ENCODE measurements at regions not wholly inside any gene's neighbourhood (a gene's known extent, or its start where the extent isn't known, plus 50 kb on each side); places are given as distances from the start of the nearest gene placed in this dataset.

DNA sequence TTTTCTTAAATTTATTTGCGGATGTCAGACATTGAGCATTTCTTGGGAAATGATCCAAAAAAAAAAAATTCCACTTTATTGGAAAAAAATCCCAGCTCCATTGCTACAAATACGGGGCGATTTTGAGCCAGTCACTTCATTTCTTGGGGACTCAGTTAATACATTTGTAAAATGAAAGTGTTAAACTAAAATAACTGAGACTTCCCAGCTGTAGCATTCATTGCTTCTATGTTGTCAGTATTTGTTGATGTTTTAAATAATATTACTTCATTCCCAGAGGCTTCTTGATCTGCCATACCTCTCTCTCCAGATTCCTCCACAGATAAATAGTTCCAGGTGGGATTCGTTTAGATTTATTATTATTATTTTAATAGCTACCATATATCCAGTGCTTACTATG lies 77.1 kb upstream of the HS3ST3A1 start:
- TF ChIP-seq CTCF (IDR thresholded peaks at IDR 0.05), result no peak
- TF ChIP-seq POLR2AphosphoS5 (IDR thresholded peaks at IDR 0.05), result no peak
- no peak for TF ChIP-seq POLR2A (IDR thresholded peaks at IDR 0.05)

Measured in gastroesophageal sphincter (tissue), 3 donors.